K562 (cell line): ENCODE measurements at regions not wholly inside any gene's neighbourhood (a gene's known extent, or its start where the extent isn't known, plus 50 kb on each side); places are given as distances from the start of the nearest gene placed in this dataset.
"Not testable (repeated sequence)": the region's sequence is repeated elsewhere in the genome, so short reads cannot be mapped to it uniquely, and the experiment has no call there.

Source experiments
- ATAC-seq: fragments of 200-7000 bp; cut with Tn5 transposase; 3 replicates; pipeline ENCODE4 v1.9.1; 2020; ENCODE audit warnings: moderate library complexity
- BruUV-seq: library from RNA; stranded (reverse); fragments of 400-500 nt; replicated peaks from 2 replicates; lab custom pipeline; 2021; lab: Mats Ljungman, UMichigan
- CTCF ChIA-PET: fragments of 300-600 bp; formaldehyde crosslinking; extraction: SDS; loops from one replicate; lab custom pipeline; 2021; ENCODE audit warnings: low intra/inter-chr PET ratio; lab: Yijun Ruan, JAX
- POLR2A ChIA-PET: fragments of 300-600, 350-650 bp; sonication (Branson Sonifier 250); formaldehyde crosslinking; extraction: SDS; loops from one replicate; lab custom pipeline; 2021; ENCODE audit warnings: antibody characterized with exemption, inconsistent platforms; lab: Yijun Ruan, JAX
- DNase-seq, 4 experiments: peaks; one replicate each; pipeline versions ENCODE4 v3.0.0 to v3.0.0-alpha.2; 2011 to 2018; ENCODE audit warnings: low spot score in 3 of 4, mixed read lengths in 3 of 4; ENCODE audit errors: extremely low read depth in 1 of 4
- FAIRE-seq: peaks from 2 replicates; lab custom pipeline; 2011; peaks lifted over from hg19 to GRCh38; lab: Jason Lieb, UNC
- H2AFZ ChIP-seq: 2 replicates; pipeline ENCODE4 v1.6.0; 2011; ENCODE audit warnings: low read depth, low read length, control low read depth, inconsistent platforms
- H3K27ac ChIP-seq: fragments of 200-600 bp; 3 replicates; pipeline ENCODE4 v1.8.0; 2011; ENCODE audit warnings: low read depth, mild to moderate bottlenecking, control low read depth, inconsistent platforms, low read length, moderate library complexity, mixed read lengths; ENCODE audit errors: extremely low read depth
- H3K27me3 ChIP-seq, 2 experiments: fragments of 300-600 bp in 1 of 2; 2 replicates in 1 of 2; 3 replicates in 1 of 2; pipeline versions ENCODE4 v1.6.0 to v1.8.0; 2011; ENCODE audit warnings: inconsistent platforms in 2 of 2, low read length in 2 of 2, mild to moderate bottlenecking in 1 of 2, mixed read lengths in 1 of 2, moderate library complexity in 1 of 2; ENCODE audit not compliant: control insufficient read depth in 2 of 2, insufficient read depth in 2 of 2
- H3K36me3 ChIP-seq: fragments of 300-600 bp; 3 replicates; pipeline ENCODE4 v1.8.0; 2011; ENCODE audit warnings: mild to moderate bottlenecking, low read length, inconsistent platforms; ENCODE audit not compliant: control insufficient read depth, insufficient read depth
- H3K4me1 ChIP-seq, 2 experiments: fragments of 200-600 bp in 1 of 2; replicated peaks in 1 of 2; 2 replicates in 1 of 2; 3 replicates in 1 of 2; pipeline versions ENCODE4 v1.5.1 to v1.8.0; 2011; ENCODE audit warnings: inconsistent platforms in 2 of 2, low read length in 2 of 2, mild to moderate bottlenecking in 1 of 2, mixed read lengths in 1 of 2, moderate library complexity in 1 of 2; ENCODE audit not compliant: control insufficient read depth in 2 of 2, insufficient read depth in 2 of 2
- H3K4me2 ChIP-seq: 2 replicates; pipeline ENCODE4 v1.6.1; 2011; ENCODE audit warnings: low read length, control low read depth, inconsistent platforms, mixed read lengths; ENCODE audit not compliant: insufficient read depth
- H3K4me3 ChIP-seq: fragments of 200-600 bp; sonication (generic), shearing (Covaris generic); 2 replicates; pipeline ENCODE4 v1.5.1; 2016; ENCODE audit warnings: control low read depth, inconsistent platforms
- H3K79me2 ChIP-seq: fragments of 200-600 bp; 3 replicates; pipeline ENCODE4 v1.8.0; 2011; ENCODE audit warnings: low read length, inconsistent platforms; ENCODE audit not compliant: control insufficient read depth, insufficient read depth
- H3K9ac ChIP-seq, 2 experiments: 2 replicates each; pipeline versions ENCODE4 v1.6.0 to v1.6.1; 2011; ENCODE audit warnings: low read depth in 2 of 2, low read length in 2 of 2, control low read depth in 1 of 2, inconsistent platforms in 1 of 2, mild to moderate bottlenecking in 1 of 2, mixed read lengths in 1 of 2; ENCODE audit not compliant: insufficient read depth in 1 of 2
- H3K9me1 ChIP-seq: one replicate; pipeline ENCODE4 v1.6.0; 2011; ENCODE audit warnings: inconsistent platforms, mild to moderate bottlenecking, low read length, moderate library complexity; ENCODE audit not compliant: control insufficient read depth, insufficient read depth
- H3K9me3 ChIP-seq: replicated peaks from 2 replicates; pipeline ENCODE4 v1.5.1; 2011; ENCODE audit warnings: low read depth, low read length, inconsistent platforms; ENCODE audit not compliant: control insufficient read depth, insufficient read depth
- H4K20me1 ChIP-seq: replicated peaks from 2 replicates; pipeline ENCODE4 v1.6.1; 2011; ENCODE audit warnings: low read length, inconsistent platforms, mixed read lengths; ENCODE audit not compliant: control insufficient read depth, insufficient read depth
- HDGF ChIP-seq: fragments of 450-650 bp; IDR thresholded peaks from 2 replicates; pipeline ENCODE4 v1.6.1; 2016
- ZNF232 ChIP-seq: sonication (generic); formaldehyde crosslinking; IDR thresholded peaks from 2 replicates; pipeline ENCODE4 v1.8.0; 2022; ENCODE audit warnings: mild to moderate bottlenecking, missing genetic modification reagents
- ZNF77 ChIP-seq: fragments of 250-450 bp; sonication (Bioruptor Pico); IDR thresholded peaks from 2 replicates; pipeline ENCODE4 v1.5.0; 2020
- WGBS: fragments of 100-300 bp; shearing (Covaris generic); methylation state at CpG from one replicate; pipeline ENCODE4 v1.1.6; 2016; ENCODE audit warnings: low coverage, mixed read lengths; ENCODE audit not compliant: insufficient coverage; ENCODE audit errors: missing lambda C conversion rate; 5-methylcytosine and 5-hydroxymethylcytosine counted together
- in situ Hi-C: fragments of 300-500 bp; cut with MboI; formaldehyde crosslinking; loops from 4 replicates; pipeline ENCODE4 v1.15.0; 2018; ENCODE audit warnings: inconsistent platforms, mixed read lengths
- intact Hi-C: fragments of 100-400 bp; cut with micrococcal nuclease; formaldehyde crosslinking; loops from 2 replicates; pipeline ENCODE4 v1.14.2; 2022
- TF ChIP-seq, protein P1 (sequence below): IDR thresholded peaks from 2 replicates; pipeline ENCODE4 v1.6.1; 2011; ENCODE audit warnings: borderline replicate concordance, low read depth, mild to moderate bottlenecking, moderate library complexity, low read length; ENCODE audit not compliant: insufficient read depth, poor library complexity, severe bottlenecking

DNA sequence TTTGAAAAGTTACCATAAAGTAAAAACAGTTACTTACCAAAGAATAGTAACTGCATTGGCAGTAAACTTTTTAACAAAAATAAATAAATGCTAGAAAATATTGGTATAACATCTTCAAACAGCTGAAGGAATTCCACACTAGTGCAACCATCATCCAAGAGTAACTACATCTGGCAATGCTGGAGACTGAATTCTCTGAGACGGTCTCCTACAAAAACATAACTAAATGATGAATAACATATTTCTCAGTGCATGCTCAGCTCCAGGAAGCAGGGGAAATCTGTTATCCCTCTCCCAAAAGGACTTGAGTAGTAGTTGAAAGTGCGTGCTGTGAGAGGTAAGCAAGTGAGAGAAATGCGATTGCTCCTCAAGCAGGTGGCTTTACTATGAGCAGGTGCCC is 526.8 kb upstream of the CCDC54 start (continued):
- TF ChIP-seq, protein P1, sequence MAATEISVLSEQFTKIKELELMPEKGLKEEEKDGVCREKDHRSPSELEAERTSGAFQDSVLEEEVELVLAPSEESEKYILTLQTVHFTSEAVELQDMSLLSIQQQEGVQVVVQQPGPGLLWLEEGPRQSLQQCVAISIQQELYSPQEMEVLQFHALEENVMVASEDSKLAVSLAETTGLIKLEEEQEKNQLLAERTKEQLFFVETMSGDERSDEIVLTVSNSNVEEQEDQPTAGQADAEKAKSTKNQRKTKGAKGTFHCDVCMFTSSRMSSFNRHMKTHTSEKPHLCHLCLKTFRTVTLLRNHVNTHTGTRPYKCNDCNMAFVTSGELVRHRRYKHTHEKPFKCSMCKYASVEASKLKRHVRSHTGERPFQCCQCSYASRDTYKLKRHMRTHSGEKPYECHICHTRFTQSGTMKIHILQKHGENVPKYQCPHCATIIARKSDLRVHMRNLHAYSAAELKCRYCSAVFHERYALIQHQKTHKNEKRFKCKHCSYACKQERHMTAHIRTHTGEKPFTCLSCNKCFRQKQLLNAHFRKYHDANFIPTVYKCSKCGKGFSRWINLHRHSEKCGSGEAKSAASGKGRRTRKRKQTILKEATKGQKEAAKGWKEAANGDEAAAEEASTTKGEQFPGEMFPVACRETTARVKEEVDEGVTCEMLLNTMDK: no peak
- no peak for TF ChIP-seq ZNF77 (CRISPR knock-in tag)
- TF ChIP-seq HDGF: no peak
- no peak for TF ChIP-seq ZNF232 (CRISPR knock-in tag)

DNA sequence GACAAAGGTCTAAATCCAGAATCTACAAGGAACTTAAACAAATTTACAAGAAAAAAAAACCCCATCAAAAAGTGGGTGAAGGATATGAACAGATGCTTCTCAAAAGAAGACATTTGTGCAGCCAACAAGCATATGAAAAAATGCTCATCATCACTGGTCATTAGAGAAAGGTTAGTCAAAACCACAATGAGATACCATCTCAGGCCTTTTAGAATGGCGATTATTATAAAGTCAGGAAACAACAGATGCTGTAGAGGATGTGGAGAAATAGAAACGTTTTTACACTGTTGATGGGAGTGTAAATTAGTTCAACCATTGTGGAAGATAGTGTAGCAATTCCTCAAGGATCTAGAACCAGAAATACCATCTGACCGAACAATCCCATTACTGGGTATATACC is 518.9 kb upstream of the CCDC54 start:
- H3K9me3 ChIP-seq, FAIRE-seq, H3K4me2 ChIP-seq, H3K4me1 ChIP-seq, DNase-seq, H3K9ac ChIP-seq, intact Hi-C loops, H4K20me1 ChIP-seq, CTCF ChIA-PET, BruUV-seq, H3K4me3 ChIP-seq, H3K79me2 ChIP-seq, in situ Hi-C loops, H3K27me3 ChIP-seq, H3K9me1 ChIP-seq, H3K27ac ChIP-seq, POLR2A ChIA-PET, H2AFZ ChIP-seq, H3K36me3 ChIP-seq, ATAC-seq: not testable (repeated sequence)
- WGBS: 6% methylated on average over 3 of the region's 3 CpGs
